NCI-H226 (cell line): ENCODE measurements at regions not wholly inside any gene's neighbourhood (a gene's known extent, or its start where the extent isn't known, plus 50 kb on each side); places are given as distances from the start of the nearest gene placed in this dataset.
A peak's percentile ranks its signal among the peaks of the same experiment; 100 is the strongest.
"Not testable (repeated sequence)": the region's sequence is repeated elsewhere in the genome, so short reads cannot be mapped to it uniquely, and the experiment has no call there.

ENCODE experiments used
- DNase-seq: peaks from one replicate; pipeline ENCODE4 v3.0.0-alpha.2; 2015

DNA sequence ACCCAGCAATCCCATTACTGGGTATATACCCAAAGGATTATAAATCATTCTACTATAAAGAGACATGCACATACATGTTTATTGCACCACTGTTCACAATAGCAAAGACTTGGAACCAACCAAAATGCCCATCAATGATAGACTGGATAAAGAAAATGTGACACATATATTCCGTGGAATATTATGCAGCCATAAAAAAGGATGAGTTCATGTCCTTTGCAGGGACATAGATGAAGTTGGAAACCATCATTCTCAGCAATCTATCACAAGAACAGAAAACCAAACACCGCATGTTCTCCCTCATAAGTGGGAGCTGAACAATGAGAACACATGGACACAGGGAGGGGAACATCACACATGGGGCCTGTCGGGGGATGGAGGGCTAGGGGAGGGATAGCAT is 113.2 kb upstream of the PRSS1 start:
- DNase-seq: not testable (repeated sequence)

- DNase-seq: peak; percentile 56
These were observed 116.8 kb upstream of the PRSS1 start for GRCh38 chr7:142632271-142633134.

DNA sequence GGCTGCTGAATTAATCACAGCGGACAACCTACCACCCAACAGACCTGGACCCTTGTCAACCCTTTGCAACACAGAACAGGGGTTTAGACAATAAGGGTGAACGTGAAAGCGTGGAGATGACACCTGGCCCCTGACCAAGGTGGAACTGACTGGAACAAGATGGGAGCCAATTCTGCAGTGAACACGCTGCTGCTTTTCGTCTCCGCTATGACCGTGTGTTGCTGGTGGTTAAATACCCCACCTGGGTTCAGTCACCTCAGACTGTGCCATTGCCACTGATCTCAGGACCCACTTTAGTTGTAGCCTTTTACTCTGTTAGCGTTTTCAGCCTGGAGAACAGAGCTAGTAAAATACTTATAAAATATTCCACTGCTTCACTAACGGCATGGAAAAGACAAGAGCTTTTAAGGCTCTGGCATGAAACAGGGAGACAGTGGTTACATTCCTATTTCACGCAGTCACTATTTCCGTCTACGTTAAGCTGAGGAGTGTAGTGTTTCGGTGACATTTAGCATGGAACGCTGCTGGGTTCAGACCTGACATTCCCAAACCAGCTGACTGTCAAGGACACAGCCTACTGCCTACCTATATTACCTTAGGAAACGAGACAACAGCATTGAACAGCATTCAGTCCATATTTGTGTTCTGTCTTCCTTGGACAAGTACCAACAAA is 119.5 kb upstream of the PRSS1 start:
- no peak for DNase-seq

DNA sequence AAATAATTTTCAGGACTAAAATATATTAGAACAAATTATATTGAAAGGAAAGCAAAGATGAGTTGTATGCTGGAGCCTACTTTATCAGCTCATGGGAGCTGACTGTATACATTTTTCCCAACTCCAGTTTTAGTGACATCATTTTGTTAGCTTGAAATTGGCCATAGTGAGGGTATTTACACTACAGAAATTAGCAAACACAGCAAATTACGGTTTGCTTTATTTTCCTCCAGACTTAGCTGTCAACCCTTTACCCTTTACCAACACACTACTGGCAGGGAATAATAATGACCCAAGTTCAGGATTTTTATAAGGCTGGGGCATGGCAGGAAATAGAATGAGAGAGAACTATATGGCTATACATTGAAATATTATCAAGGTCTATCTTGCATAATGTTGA is 120.3 kb upstream of the PRSS1 start:
- no peak for DNase-seq

- DNase-seq: not testable (repeated sequence)
These were observed 122.0 kb upstream of the PRSS1 start for GRCh38 chr7:142627223-142627622.

- no peak for DNase-seq
These were observed 122.7 kb upstream of the PRSS1 start for GRCh38 chr7:142626420-142627035.

GRCh38 chr7:142625216-142625615 is 124.1 kb upstream of the PRSS1 start:
- not testable (repeated sequence) for DNase-seq

- DNase-seq: no peak
These were observed 128.9 kb upstream of the PRSS1 start for GRCh38 chr7:142620402-142620801.

DNA sequence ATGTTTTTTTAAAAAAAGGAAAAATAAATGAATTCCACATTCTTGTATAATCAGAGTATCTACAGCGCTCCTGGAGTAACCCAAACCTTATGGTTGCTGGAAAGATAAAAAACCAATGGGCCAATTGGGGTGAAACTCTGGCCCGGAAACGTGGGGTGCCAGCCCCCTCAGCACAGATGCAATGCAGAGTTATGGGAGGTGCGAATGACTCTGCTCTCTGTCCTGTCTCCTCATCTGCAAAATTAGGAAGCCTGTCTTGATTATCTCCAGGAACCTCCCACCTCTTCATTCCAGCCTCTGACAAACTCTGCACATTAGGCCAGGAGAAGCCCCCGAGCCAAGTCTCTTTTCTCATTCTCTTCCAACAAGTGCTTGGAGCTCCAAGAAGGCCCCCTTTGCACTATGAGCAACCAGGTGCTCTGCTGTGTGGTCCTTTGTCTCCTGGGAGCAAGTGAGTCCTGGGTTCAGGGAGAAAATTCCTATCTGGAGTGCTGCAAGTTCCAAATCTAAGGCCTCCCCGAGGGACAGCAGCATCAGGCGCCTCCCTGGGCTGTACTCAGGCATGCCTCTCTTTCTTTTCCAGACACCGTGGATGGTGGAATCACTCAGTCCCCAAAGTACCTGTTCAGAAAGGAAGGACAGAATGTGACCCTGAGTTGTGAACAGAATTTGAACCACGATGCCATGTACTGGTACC is 130.5 kb upstream of the PRSS1 start:
- DNase-seq: no peak

- no peak for DNase-seq
These were observed 132.4 kb upstream of the PRSS1 start for GRCh38 chr7:142616842-142617241.

DNA sequence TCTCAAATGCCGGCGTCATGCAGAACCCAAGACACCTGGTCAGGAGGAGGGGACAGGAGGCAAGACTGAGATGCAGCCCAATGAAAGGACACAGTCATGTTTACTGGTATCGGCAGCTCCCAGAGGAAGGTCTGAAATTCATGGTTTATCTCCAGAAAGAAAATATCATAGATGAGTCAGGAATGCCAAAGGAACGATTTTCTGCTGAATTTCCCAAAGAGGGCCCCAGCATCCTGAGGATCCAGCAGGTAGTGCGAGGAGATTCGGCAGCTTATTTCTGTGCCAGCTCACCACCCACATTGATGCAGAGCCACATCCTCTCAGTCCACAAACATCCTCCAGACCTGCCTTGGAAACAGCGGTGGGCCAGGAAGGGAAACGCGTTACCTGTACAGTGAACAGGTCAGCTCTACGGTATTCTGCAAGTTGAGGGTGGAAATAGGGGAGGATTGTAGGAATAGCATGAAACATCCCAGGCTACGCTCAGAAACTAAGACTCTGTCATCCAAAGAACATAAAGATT is 133.1 kb upstream of the PRSS1 start:
- DNase-seq: no peak

GRCh38 chr7:142615508-142615907 is 133.8 kb upstream of the PRSS1 start:
- DNase-seq: no peak

GRCh38 chr7:142614116-142614515 is 135.2 kb upstream of the PRSS1 start:
- DNase-seq: no peak

GRCh38 chr7:142612237-142612881 is 136.9 kb upstream of the PRSS1 start:
- DNase-seq: peak; percentile 10

DNA sequence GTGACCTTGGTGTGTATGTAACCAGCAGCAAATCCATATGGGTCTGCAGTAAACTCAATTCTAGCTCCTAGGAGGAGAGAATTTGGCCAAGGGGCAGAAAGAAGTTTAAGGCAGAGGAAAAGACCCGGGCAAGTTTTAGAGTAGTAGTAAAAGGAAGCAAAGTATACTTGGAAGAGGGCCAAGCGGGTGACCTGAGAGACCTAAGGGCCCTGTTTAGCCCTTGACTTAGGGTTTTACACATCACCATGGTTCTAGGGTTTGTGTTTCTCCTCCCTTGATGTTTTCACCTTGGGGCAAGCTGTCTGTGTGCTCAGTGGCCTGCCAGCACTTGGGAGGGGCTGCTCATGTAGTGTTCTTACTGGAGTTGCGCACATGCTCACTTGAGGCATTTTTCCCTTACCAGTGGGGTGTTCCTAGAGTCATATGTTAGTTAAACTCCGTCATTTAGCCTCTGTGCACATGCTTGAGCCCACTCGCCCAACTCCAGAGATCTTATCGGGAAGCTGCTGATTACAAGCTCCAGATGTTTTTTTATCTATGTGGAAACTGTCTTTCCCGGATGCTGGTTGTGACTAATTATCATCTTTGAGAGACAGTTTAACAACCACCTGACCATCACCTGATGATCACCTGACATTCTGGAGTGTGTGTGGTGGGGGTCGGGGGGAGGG is 137.6 kb upstream of the PRSS1 start:
- DNase-seq: no peak

GRCh38 chr7:142608630-142609428 is 140.4 kb upstream of the PRSS1 start:
- no peak for DNase-seq

DNA sequence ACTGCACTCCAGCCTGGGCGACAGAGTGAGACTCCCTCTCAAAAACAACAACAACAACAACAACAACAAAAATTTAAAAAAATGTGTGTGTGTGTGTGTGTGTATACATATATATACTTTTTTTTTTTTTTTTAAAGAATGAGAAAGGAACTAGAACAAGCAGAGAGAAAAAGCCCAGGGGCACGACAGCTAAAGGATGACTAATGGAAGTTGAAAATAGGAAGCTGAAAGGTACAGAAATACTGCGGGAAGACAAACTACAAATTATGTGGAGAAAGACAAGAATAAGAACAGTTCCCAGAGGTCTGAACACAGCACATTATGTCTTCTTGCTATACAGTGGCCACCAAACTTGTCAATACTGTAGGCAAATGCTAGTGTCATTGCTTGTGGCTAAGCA is 141.9 kb upstream of the PRSS1 start:
- no peak for DNase-seq

DNA sequence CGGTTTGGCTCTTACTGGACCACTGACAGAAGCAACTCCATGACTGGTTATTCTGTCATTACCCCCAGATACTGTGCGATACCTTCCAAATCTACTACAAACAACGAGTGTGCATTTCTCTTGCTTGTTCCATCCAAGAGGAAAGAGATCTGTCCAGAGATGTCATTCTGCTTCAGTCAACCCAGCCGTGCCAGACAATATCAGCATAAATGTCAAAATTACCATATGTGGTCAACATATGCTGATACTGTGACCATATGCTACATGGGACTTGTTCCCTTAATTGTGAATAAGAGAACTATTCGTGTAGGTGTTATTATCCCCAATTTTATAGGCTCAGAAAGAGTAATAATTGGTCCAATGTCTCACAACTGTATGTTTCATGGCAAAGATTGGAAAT is 143.2 kb upstream of the PRSS1 start:
- DNase-seq: no peak

- no peak for DNase-seq
These were observed 144.6 kb upstream of the PRSS1 start for GRCh38 chr7:142604671-142605070.

DNA sequence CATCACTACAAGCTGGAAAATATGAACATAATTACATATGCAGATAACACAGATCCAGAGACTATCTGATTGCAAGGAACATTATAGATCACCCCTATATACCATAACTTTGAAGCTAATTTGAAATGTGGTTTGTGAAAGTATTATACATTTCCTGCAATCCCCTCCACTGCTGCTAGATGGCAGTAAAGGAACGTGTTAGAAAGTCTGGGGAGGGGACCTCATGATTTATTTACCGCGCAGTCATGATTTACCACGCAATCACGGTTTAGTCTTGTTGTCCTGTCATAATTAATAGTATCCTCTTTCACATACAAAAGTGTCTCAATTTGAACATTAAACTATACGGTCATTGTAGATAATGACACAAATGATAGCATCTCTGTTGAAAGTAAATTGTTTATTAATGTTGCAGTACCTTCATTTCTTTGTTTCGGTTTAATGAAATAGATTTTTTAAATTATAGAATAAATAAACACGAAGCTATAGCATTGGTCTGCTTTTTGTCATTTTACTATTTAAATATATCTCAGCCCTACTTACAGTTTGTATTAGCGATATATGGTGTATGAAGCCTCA is 145.3 kb upstream of the PRSS1 start:
- DNase-seq: peak; percentile 12

- no peak for DNase-seq
These were observed 146.5 kb upstream of the PRSS1 start for GRCh38 chr7:142602756-142603155.
